Esophagus squamous epithelium (tissue), 4 donors: ENCODE measurements at regions not wholly inside any gene's neighbourhood (a gene's known extent, or its start where the extent isn't known, plus 50 kb on each side); places are given as distances from the start of the nearest gene placed in this dataset.
"Not testable (repeated sequence)": the region's sequence is repeated elsewhere in the genome, so short reads cannot be mapped to it uniquely, and the experiment has no call there.

Experiments used
- POLR2A ChIP-seq, 4 donors: fragments of 450-650 bp; IDR thresholded peaks; one replicate each; pipeline ENCODE4 v1.6.1; 2017; ENCODE audit warnings: antibody characterized with exemption in 4 of 4, mild to moderate bottlenecking in 4 of 4, moderate library complexity in 3 of 4
- TF ChIP-seq, protein P1 (sequence below), 6 experiments: fragments of 450-650 bp in 4 of 6; fragments of 200-600 bp in 2 of 6; sonication (generic) in 2 of 6; IDR thresholded peaks; one replicate each; pipeline ENCODE4 v1.5.1; 2016 to 2019; ENCODE audit warnings: antibody characterized with exemption in 6 of 6, mild to moderate bottlenecking in 4 of 6, moderate library complexity in 4 of 6

DNA sequence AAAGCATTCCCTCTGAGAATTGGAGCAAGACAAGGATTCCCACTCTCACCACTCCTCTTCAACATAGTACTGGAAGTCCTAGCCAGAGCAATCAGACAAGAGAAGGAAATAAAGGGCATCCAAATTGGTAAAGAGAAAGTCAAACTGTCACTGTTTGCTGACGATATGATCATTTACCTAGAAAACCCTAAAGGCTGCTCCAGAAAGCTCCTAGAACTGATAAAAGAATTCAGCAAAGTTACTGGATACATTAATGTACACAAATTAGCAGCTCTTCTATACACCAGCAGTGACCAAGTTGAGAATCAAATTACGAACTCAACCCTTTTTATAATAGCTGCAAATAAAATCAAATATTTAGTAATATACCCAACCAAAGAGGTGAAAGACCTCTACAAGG lies 851.9 kb downstream of the FSCB start:
- TF ChIP-seq, protein P1, sequence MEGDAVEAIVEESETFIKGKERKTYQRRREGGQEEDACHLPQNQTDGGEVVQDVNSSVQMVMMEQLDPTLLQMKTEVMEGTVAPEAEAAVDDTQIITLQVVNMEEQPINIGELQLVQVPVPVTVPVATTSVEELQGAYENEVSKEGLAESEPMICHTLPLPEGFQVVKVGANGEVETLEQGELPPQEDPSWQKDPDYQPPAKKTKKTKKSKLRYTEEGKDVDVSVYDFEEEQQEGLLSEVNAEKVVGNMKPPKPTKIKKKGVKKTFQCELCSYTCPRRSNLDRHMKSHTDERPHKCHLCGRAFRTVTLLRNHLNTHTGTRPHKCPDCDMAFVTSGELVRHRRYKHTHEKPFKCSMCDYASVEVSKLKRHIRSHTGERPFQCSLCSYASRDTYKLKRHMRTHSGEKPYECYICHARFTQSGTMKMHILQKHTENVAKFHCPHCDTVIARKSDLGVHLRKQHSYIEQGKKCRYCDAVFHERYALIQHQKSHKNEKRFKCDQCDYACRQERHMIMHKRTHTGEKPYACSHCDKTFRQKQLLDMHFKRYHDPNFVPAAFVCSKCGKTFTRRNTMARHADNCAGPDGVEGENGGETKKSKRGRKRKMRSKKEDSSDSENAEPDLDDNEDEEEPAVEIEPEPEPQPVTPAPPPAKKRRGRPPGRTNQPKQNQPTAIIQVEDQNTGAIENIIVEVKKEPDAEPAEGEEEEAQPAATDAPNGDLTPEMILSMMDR (IDR thresholded peaks at IDR 0.05), result not testable (repeated sequence)
- TF ChIP-seq POLR2A (IDR thresholded peaks at IDR 0.05), result not testable (repeated sequence)
